ENCODE measurements at regions not wholly inside any gene's neighbourhood (a gene's known extent, or its start where the extent isn't known, plus 50 kb on each side); places are given as distances from the start of the nearest gene placed in this dataset.

GRCh38 chr5:60280943-60281342, 387.4 kb upstream of the PDE4D start:
- H3K4me3 ChIP-seq (ENCODE audit: low read depth, low read length), result no peak overlapping the region
- no peak for TF ChIP-seq CTCF (conservative IDR thresholded peaks at IDR 0.05; ENCODE audit: low read depth, low read length)
- no peak for DNase-seq (ENCODE audit: low read depth)

- H3K4me3 ChIP-seq (ENCODE audit: low read depth, low read length), result no peak overlapping the region
- DNase-seq (ENCODE audit: low read depth), result no peak
- no peak for TF ChIP-seq CTCF (conservative IDR thresholded peaks at IDR 0.05; ENCODE audit: low read depth, low read length)
These were observed 384.4 kb upstream of the PDE4D start for GRCh38 chr5:60277941-60278340.

- DNase-seq (ENCODE audit: low read depth), result no peak
- no peak overlapping the region for H3K4me3 ChIP-seq (ENCODE audit: low read depth, low read length)
- TF ChIP-seq CTCF (conservative IDR thresholded peaks at IDR 0.05; ENCODE audit: low read depth, low read length), result no peak
These were observed 381.2 kb upstream of the PDE4D start for GRCh38 chr5:60274747-60275146.

GRCh38 chr5:60271517-60271916, 378.0 kb upstream of the PDE4D start:
- no peak overlapping the region for H3K4me3 ChIP-seq (ENCODE audit: low read depth, low read length)
- DNase-seq (ENCODE audit: low read depth), result no peak
- no peak for TF ChIP-seq CTCF (conservative IDR thresholded peaks at IDR 0.05; ENCODE audit: low read depth, low read length)

GRCh38 chr5:60267907-60268306, 374.4 kb upstream of the PDE4D start:
- no peak for DNase-seq (ENCODE audit: low read depth)
- no peak for TF ChIP-seq CTCF (conservative IDR thresholded peaks at IDR 0.05; ENCODE audit: low read depth, low read length)
- no peak overlapping the region for H3K4me3 ChIP-seq (ENCODE audit: low read depth, low read length)

- no peak overlapping the region for H3K4me3 ChIP-seq (ENCODE audit: low read depth, low read length)
- no peak for TF ChIP-seq CTCF (conservative IDR thresholded peaks at IDR 0.05; ENCODE audit: low read depth, low read length)
- DNase-seq (ENCODE audit: low read depth), result no peak
These were observed 369.8 kb upstream of the PDE4D start for GRCh38 chr5:60263346-60263745.

GRCh38 chr5:60262576-60263295, 369.2 kb upstream of the PDE4D start:
- H3K4me3 ChIP-seq (ENCODE audit: low read depth, low read length), result no peak overlapping the region
- DNase-seq (ENCODE audit: low read depth), result no peak
- no peak for TF ChIP-seq CTCF (conservative IDR thresholded peaks at IDR 0.05; ENCODE audit: low read depth, low read length)
